GM18499 (cell line): ENCODE measurements at regions not wholly inside any gene's neighbourhood (a gene's known extent, or its start where the extent isn't known, plus 50 kb on each side); places are given as distances from the start of the nearest gene placed in this dataset.
"Not testable (repeated sequence)": the region's sequence is repeated elsewhere in the genome, so short reads cannot be mapped to it uniquely, and the experiment has no call there.

Experiments
- ATAC-seq: cut with Tn5 transposase; IDR thresholded peaks from one replicate; pipeline ENCODE4 v1.9.1; 2021; ENCODE audit warnings: moderate number of reproducible peaks; ENCODE audit not compliant: insufficient read depth, unreplicated experiment

- ATAC-seq, result no peak
Observed at GRCh38 chr5:121053055-121053985, 589.2 kb downstream of the PRR16 start.

- ATAC-seq, result no peak
Observed at GRCh38 chr5:121055586-121055985, 591.5 kb downstream of the PRR16 start.

GRCh38 chr5:121064241-121064640 lies 600.1 kb downstream of the PRR16 start:
- not testable (repeated sequence) for ATAC-seq

GRCh38 chr5:121086671-121087070 lies 622.6 kb downstream of the PRR16 start:
- no peak for ATAC-seq

GRCh38 chr5:121087560-121087959 lies 623.5 kb downstream of the PRR16 start:
- no peak for ATAC-seq

- no peak for ATAC-seq
Observed at GRCh38 chr5:121088341-121088740, 624.2 kb downstream of the PRR16 start.

- ATAC-seq, result no peak
Observed at GRCh38 chr5:121090822-121091221, 626.7 kb downstream of the PRR16 start.

GRCh38 chr5:121100931-121101330 lies 636.8 kb downstream of the PRR16 start:
- ATAC-seq, result no peak

- ATAC-seq, result no peak
Observed at GRCh38 chr5:121105921-121106320, 641.8 kb downstream of the PRR16 start.

GRCh38 chr5:121106721-121107690 lies 642.9 kb downstream of the PRR16 start:
- not testable (repeated sequence) for ATAC-seq

GRCh38 chr5:121108725-121109124 lies 644.6 kb downstream of the PRR16 start:
- ATAC-seq, result no peak

GRCh38 chr5:121109817-121110216 lies 645.7 kb downstream of the PRR16 start:
- ATAC-seq, result no peak

GRCh38 chr5:121121786-121122185 lies 657.7 kb downstream of the PRR16 start:
- ATAC-seq, result no peak

GRCh38 chr5:121138495-121138907 lies 674.4 kb downstream of the PRR16 start:
- no peak for ATAC-seq

GRCh38 chr5:121138952-121139351 lies 674.9 kb downstream of the PRR16 start:
- ATAC-seq, result no peak

GRCh38 chr5:121144764-121145163 lies 680.7 kb downstream of the PRR16 start:
- ATAC-seq, result no peak

- ATAC-seq, result no peak
Observed at GRCh38 chr5:121151534-121151933, 687.4 kb downstream of the PRR16 start.

- ATAC-seq, result no peak
Observed at GRCh38 chr5:121152411-121152810, 688.3 kb downstream of the PRR16 start.

- no peak for ATAC-seq
Observed at GRCh38 chr5:121156565-121156964, 692.5 kb downstream of the PRR16 start.

- no peak for ATAC-seq
Observed at GRCh38 chr5:121158451-121158850, 693.2 kb upstream of the FTMT start.

- no peak for ATAC-seq
Observed at GRCh38 chr5:121160591-121160990, 691.1 kb upstream of the FTMT start.
